Right lung (tissue), 2 donors: ENCODE measurements at regions not wholly inside any gene's neighbourhood (a gene's known extent, or its start where the extent isn't known, plus 50 kb on each side); places are given as distances from the start of the nearest gene placed in this dataset.

Experiments used
- DNase-seq, 2 donors: peaks; one replicate each; pipeline ENCODE4 v3.0.0-alpha.2; 2013

DNA sequence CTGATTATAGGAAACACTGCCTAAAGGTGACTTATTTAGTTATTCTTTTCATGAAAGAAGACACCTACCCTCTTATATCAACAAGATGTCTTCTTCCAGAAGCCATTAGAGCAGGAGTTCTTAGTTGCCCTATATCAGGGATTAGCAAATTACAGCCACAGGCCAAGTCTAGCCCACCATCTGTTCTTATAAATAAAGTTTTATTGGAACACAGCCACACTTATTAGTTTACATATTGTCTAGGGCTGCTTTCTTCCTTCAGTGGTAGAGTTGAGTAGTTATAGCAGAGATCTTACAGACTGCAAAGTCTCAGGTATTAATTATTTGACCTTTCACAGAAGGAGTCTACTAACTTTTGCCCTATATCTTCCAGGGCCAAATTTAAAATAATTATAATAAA lies 157.2 kb upstream of the NOCT start:
- DNase-seq = no peak

DNA sequence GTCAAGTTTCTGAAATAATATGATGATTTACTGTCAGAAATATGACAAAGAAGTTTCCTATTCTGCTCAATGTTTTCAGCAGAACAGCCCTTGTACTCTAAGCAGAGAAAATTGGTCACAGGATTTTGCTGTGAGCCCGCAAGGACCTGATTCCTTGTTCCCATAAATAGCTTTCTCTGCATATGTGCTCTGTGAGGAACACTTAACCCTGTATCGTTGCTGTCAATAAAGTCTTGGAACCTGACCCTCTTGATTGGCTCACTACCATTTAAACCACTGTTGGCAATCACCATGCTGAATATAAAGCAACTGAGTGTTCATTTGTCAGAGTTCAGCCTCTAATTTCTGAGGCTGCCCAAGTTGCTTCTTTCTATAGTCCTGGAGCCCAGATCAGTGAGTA lies 158.2 kb upstream of the NOCT start:
- no peak for DNase-seq

DNA sequence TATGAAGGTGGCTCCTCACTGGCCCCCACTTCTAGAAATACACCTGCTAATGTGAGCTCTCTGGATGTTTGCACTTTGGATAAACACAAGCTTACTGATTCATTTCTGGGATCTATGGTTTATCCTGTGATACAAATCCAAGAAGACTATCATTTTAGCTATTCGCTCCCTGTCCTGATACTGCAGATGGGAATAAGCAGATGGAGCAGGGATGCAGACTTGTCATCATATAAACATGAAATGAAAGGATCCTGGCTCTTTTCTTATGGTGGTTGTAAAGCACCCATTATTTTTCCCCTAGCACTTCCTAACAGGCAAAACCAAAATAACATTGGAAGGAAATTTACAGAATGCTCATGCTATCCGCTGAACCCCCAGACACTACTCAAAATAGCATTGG lies 162.9 kb upstream of the NOCT start:
- DNase-seq = no peak

DNA sequence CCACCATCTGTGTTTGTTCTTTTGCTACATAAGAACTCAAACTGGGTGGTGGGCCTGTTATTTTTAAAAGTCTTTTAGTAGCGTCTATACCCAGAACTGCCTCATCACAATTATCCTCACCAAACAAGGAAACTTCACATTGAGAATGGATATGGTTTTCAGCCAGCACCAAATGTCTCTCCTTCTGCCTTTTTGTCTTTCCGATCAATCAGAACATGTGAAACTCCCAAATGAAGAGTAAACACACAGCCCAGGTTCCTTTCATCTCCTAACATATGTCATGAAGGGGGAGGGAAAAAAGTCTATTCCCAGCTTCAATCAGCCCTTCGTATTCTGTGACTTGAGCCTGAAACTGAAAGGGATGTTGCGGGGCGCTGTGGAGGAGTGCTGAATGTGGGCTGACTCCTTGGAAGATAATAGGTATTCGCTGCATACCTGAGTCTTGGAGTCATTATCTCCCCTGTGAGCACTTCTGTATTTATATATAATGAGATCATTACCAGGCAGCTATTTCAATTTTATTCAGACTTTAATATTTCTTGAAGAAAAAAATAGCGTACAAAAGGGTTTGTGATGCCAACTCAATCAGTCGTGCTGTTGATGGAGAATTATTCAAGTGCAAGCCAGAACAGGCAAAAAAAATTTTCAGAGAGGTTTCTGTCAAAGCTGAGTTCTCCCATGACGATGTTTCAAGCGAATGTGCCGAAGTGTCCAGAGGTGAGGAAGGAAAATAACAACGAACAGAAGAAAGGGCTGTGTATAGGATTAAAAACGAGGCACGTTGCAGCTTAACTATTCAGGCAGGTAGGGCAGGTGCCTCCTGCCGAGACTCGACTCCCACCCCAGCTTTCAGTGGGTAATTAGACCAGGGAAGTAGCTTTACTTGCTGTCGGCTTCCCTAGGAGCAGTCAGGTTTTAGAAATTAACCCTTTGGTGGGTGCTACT lies 163.9 kb upstream of the NOCT start:
- no peak for DNase-seq

DNA sequence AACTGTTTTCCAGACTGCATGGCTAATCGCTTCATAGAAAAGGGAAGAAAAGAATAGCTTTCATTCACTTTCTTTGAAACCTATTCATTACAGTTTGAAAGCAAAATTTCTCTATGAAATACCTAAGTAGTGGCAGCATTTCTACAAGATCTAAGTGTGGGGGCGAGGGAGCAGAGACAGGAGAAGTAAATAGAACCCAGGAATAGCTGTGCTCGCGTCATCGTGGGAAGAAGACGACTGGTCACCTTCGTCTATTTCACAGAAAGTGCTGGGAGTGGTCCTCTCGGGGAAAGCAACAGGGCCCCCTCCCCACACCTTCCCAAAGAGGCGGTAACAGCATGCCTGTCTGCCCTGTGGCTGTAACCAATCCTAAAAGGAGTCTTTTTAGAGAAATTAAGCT lies 169.9 kb upstream of the NOCT start:
- no peak for DNase-seq

DNA sequence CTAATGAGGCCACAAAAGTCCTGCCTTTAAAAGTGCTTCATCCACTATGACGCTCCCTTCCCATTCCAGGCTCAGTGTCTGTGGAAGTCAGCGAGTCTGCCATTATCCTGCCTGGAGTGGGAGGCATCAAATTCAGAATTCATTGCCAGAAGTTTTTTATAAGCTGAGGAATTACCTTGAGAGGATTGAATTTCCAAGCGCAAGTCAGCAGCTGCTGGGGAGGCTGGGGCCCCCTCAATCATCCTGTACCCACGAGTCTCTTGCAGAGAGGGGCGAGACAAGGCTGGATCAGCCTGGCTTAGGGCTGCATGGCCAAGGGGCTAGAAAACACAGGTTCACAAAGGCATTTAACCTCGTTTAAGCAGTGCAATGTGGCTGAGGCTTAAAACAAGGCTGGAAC lies 170.5 kb upstream of the NOCT start:
- DNase-seq = no peak

DNA sequence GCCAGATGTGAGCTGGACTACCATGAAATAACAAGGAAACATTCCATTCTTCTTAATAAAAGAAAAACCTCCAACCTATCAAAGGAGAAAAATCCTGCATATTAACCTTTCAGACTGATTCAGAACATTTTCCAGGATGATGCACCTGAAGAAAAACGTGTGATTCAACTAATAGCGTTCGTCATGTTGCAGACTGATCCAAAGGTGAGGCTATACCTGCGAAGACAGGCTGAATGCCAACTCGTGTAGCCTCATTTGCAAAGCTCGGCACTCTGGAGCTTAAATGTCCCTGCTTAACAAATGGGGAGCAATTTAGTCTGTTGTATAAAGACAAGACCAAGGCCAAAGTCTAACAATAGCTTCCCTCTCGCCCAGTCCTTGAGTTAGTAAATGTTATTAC lies 172.0 kb upstream of the NOCT start:
- DNase-seq = no peak

DNA sequence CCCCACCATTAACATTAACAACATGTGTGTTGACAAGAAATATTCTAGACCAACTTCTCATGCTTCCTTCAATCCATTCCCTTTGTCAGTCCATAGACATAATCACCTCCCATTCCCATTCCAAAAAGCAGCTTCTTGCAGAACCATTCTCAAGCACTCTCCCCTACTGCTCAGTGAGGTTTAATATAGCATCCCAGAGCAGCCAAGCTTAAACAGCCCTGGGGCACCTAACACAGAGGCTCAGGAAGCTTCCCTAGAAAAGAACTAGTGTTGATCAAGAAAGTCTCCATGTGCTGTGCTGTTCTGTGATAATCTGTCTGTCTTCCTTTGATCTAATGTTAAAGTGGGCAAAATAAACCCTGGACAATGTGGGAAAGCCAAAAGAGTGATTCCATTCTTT lies 174.2 kb upstream of the NOCT start:
- DNase-seq = no peak

DNA sequence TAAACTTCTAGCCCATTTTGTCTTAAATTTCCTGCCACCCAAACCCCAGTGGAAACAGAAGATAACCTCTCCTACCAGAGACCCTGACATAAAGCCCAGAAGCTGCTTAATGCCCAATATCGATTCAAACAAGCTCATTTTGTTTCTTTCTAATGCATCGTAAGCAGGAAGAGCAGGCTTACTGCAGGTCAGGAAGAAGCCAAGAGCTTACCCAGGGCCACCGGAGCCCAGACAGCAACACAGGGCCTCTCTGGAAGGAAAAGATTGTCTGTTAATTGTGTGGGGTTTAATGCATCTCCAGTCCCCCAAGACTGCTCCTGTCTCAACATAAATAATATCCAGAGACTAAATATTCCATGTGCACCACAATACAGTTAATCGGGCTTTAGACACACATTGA lies 177.3 kb upstream of the NOCT start:
- no peak for DNase-seq

DNA sequence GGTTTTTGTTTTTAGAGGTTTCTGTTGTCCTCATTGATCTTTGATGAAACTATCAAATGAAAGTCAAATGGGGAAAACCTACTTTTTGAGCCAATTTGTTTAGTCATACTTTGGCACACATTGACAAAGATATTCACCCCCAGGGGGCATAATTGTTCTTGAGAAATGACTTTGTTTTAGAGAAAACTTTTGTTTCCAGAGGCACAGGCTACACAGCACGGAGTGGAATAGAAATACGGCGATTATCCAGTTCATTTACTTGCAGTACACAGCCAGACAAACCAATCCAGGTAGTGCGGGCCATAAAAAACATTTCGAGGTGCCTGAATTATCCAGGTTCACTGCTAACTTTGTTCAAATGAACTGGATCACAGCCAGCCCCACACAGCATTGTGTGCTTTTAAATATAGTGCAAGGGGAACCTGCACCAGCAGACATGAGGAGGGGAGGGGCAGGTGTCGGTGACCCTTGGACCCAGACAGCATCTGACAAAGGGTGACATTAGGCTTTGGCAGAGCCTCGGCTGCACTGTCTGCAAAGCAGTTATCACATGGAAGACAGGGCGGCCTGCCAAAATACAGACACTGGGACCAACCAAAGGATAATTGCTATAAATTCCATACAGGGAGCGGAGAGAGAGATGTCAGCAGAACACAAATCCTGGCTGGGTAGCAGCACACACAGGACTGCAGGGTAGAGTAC lies 179.6 kb upstream of the NOCT start:
- no peak for DNase-seq

DNA sequence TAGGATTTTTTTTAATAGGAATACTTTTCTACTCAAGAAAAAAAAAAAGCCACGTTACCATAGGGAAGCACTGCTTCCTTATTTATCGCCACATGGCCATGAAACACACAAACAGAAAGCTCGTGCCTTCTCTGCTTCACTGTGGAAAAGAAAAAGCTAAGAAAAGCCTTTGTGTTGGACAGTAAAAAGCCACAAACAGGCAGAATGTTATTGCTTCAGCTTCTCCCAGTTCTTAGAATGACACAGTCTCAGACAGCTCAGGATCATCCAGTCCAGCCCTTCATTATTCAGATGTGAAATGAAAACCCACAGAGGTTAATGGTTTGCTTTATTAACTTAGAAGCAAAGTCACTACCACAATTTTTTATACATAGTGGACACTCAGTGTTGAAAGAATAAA lies 181.6 kb upstream of the NOCT start:
- no peak for DNase-seq

DNA sequence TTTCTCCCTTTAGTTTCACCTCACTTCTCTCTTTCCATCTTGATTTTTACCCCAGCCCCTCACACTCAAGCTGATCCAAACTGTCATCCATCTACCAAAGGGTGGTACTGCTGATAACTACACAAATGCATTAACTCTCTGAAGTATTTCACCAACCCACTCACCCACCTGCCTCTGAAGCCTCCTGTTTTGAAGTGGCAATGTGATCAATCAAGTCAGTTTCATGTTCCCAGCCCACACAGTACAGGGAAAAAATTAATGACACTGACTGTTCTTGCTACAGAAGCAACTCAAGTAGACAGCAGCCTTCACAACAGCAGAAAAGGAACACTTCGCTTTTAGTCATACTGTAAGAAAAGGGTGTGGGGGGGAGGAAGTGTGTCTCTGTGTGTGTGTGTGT lies 183.0 kb upstream of the NOCT start:
- no peak for DNase-seq

DNA sequence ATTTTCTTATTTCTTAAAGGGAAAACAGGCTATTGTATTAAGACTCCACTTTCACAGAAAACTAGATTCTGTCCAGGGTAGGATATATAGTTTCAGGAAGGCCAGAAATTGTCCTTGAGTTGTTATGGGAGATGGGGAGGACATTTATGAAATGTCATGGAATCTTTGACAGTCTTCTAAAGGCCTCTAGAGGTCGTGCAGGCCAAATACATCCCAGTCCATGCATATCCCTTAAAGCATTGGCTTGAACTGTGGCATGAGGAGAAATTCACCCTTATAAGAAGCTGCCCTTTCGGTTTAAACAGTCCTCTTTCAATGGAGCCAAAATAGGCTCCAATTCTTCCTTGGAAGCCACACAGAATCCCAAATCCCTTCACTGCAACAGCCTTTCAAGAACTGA lies 183.6 kb upstream of the NOCT start:
- DNase-seq = no peak

DNA sequence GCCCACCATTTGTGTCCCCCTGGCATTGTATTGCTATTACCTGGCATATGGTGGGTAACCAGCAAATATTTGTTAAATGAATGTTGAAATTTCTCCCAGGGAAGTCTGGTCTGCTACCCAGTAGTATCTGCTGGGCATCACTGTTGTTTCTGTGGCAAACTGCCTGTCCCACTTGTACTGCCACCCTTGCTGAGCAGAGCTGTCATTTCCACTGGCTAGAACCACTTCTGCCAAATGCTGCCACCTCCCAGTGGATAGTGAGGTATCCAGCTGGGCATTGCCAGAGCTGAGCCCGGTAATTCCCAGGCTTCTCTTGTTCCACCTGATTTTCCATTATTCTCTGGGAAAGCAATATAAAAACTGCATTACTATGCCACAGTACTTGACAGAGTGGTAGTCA lies 186.7 kb upstream of the NOCT start:
- no peak for DNase-seq

DNA sequence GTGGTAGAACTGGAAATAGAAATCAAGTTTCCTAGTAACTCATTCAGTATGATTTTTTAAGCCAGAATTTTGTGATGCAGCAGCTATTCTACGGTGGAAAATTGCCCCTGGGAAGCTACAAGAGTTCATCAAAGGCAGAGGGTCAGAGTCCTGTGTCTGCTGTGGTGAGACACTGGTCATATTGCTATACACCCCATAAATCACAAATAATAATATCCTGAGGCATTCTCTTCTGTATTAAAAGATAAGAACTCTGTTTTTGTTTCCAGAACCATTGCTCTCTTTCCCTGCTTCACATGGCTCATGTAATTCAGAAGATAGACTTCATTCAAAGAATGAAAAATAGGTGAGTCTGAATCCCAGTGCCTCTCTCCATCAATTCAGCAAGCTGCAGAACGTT lies 188.8 kb upstream of the NOCT start:
- no peak for DNase-seq

DNA sequence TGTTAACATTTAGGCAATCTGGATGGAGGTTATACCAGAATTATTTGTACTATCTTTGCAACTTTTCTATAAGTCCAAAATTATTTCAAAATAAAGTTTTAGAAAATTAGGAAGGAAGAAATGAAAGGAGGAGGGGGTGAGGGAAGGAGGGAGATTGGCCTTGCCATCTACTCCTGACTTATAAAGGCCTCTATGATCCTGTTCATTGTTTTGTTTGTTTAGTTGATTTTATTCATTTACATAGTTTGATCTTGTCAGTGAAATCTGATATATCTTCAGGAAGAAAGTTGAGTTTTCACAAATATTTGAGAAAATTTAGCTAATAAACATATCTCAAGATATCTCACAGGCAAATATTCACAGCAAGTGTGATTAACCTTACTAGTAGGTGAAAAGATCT lies 189.3 kb upstream of the NOCT start:
- DNase-seq = no peak

DNA sequence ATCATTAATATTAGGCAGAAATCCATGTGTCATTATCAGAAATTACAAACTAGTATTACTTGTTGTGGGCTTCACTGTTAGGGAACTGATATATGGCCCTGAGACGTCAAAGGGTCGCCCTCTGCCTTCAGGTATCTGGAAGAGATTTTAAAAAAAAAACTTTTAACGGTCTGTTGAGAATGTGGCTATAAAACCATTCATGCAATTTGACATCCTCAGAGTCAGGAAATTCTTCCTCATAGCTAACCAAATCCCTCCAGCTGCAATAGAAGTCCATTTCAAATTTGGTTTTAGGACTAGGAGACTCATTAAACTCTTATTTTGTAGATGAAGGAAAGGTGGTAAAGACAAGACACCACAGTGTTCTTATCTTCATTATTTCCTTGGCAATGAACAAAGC lies 194.2 kb upstream of the NOCT start:
- DNase-seq = no peak

DNA sequence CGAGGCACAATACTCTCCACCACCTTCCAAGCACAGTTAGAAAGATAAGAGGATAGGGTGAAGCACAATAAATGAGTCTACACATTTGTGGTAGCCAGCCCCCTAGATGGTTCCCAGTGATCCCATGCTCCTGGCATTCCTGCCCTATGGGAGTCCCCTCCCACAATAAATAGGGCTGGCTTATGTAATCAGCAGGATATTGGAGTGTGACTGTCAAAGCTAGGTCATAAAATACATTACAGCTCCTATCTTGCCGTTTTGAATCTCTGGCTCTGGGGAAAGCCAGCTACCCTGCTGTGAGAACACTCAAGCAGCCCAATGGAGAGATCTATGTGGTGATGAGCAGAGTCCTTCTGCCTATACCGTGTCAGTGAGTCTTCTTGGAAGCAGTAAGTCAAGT lies 198.7 kb upstream of the NOCT start:
- no peak for DNase-seq

DNA sequence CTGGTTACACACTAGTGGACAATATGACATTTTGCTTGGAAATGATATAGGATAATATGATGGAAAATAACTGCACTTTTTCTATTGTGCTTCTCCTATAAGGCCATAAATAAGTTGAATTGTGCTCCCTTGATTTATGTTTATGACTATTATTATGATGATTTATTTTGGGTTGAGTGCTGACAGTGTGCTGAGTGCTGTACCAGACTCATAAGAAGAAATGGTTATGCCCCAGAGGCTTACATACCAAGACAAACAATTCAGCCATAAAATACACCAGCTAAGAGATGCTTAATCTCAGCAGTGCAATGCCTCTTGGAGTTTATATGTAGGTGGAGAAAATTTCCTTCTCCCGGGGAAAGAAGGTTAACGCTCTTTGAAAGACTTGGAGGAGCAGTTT lies 199.8 kb upstream of the NOCT start:
- no peak for DNase-seq

DNA sequence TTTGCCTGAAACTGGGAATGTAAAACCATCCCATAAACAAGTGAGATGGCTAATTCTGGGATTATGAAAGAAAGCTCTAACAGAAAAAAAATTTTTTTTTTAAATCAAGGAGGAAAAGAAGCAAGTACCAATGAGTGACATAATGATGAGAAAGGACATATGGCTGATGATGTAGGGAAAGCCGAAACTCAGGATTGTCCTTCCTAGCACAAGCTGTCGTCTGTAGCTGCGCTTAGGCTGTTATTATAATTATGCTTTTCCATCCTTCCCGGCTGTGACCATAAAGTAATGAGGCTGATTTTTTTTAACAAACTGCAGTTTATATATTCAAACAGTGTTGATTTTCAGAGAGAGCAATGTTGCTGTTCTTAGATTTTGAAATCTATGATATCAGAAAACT lies 209.8 kb upstream of the NOCT start:
- no peak for DNase-seq

DNA sequence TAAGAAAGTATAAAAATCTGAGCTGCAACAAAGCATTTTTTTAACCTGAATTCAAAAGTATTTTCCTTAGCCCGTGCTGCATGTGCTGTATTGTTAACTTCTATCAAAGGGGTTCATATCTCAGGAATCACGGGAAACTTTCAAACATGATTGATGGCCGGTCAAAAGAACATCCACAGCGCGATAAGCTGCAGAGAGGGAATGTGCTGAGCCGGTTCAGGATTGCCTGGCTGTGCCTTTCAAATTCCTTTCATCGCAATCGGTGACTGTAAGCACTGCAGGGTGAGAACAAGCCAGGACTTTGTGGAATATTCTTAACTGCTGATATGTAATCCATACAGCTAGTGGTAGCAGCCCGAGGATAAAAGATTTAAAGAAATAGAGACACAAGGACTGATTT lies 210.9 kb upstream of the NOCT start:
- DNase-seq = no peak

DNA sequence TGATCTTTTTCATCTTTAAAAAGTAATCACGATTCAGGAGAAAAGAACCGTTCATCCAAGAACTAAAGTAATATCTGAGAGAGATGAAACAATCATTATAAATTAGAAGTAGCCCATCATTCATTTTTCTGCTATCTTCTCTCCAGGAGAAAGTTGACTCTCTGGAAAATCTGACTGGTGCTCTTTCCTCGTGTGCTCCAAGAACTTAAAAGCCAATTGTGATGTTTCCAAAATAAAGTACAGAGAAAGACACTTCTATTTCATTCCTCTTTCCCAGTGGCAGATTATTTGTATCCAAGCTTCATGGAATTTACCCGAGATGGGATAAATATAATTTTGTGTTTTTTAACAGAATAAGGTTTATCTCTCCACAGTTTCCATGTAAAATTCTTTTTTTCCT lies 212.5 kb upstream of the NOCT start:
- DNase-seq = no peak

DNA sequence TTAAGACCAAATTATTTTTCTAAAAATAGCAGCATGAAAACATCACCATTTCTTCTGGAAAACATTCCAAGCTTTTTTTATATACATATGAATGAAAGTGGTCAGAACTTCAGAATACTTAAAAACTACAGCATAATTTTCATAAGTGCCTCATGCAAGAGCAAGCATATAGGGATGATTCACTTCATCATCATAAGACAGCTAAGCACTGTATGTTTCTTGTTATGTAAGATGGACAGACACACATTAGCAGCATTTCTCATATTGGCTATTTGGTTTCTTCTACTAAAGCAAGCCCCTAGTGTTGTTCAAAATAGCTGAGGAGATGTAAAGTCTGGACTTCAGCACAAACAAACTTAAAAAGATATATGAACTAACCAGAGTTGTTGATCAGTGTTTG lies 213.1 kb upstream of the NOCT start:
- no peak for DNase-seq

DNA sequence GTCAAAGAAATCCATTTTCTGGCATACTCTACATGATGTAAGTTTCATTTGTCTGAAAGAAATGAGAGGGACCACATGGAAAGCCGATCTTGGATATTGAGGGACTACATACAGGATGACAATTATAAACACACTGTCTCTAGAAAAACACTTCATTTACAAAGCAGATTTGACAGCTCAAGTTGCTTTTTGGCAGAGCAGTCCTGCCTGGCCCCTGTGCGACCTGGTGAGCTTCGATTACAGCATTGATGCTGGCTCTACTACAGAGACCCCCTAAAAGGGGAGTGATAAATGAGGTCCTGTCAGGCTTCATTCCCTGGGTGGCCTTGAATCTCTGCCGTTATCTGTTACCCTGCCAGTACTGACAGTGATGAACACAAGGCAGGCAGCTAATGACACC lies 215.2 kb upstream of the NOCT start:
- DNase-seq = no peak
